Ishikawa (cell line): ENCODE measurements at regions not wholly inside any gene's neighbourhood (a gene's known extent, or its start where the extent isn't known, plus 50 kb on each side); places are given as distances from the start of the nearest gene placed in this dataset.

Source experiments
- CEBPB ChIP-seq: IDR thresholded peaks from 2 replicates; pipeline ENCODE4 v1.6.1; 2012
- CREB1 ChIP-seq: IDR thresholded peaks from 2 replicates; pipeline ENCODE4 v1.6.1; 2012; ENCODE audit warnings: low read depth
- EGR1 ChIP-seq: IDR thresholded peaks from 2 replicates; pipeline ENCODE4 v1.6.1; 2012
- EP300 ChIP-seq: IDR thresholded peaks from 2 replicates; pipeline ENCODE4 v1.6.1; 2012; ENCODE audit warnings: borderline replicate concordance
- FOXM1 ChIP-seq: IDR thresholded peaks from 2 replicates; pipeline ENCODE4 v1.6.1; 2012; ENCODE audit warnings: low read depth, borderline replicate concordance
- MAX ChIP-seq: IDR thresholded peaks from 2 replicates; pipeline ENCODE4 v1.6.1; 2012
- NFIC ChIP-seq: IDR thresholded peaks from 2 replicates; pipeline ENCODE4 v1.6.1; 2012
- RAD21 ChIP-seq: IDR thresholded peaks from 2 replicates; pipeline ENCODE4 v1.6.1; 2012; ENCODE audit warnings: low read depth
- REST ChIP-seq: IDR thresholded peaks from 2 replicates; pipeline ENCODE4 v1.6.1; 2012; ENCODE audit warnings: low read depth, mild to moderate bottlenecking
- TAF1 ChIP-seq: IDR thresholded peaks from 2 replicates; pipeline ENCODE4 v1.6.1; 2012; ENCODE audit warnings: low read depth, mild to moderate bottlenecking
- TCF12 ChIP-seq: IDR thresholded peaks from 2 replicates; pipeline ENCODE4 v1.6.1; 2012; ENCODE audit warnings: low read depth
- TEAD4 ChIP-seq: IDR thresholded peaks from 2 replicates; pipeline ENCODE4 v1.6.1; 2012
- USF1 ChIP-seq: IDR thresholded peaks from 2 replicates; pipeline ENCODE4 v1.6.1; 2012
- YY1 ChIP-seq: IDR thresholded peaks from 2 replicates; pipeline ENCODE4 v1.6.1; 2012; ENCODE audit warnings: low read depth
- ZBTB7A ChIP-seq: IDR thresholded peaks from 2 replicates; pipeline ENCODE4 v1.6.1; 2012; ENCODE audit warnings: low read depth

GRCh38 chr18:29328932-29329331, 1152.0 kb upstream of the CDH2 start:
- TF ChIP-seq EP300, result no peak
- TF ChIP-seq REST, result no peak
- TF ChIP-seq TCF12, result no peak
- TF ChIP-seq ZBTB7A, result no peak
- no peak for TF ChIP-seq RAD21
- no peak for TF ChIP-seq CREB1
- no peak for TF ChIP-seq MAX
- TF ChIP-seq NFIC, result no peak
- no peak for TF ChIP-seq YY1
- no peak for TF ChIP-seq FOXM1
- TF ChIP-seq TAF1, result no peak
- TF ChIP-seq USF1, result no peak
- no peak for TF ChIP-seq EGR1
- TF ChIP-seq CEBPB, result no peak
- no peak for TF ChIP-seq TEAD4

GRCh38 chr18:29326214-29326613, 1149.3 kb upstream of the CDH2 start:
- TF ChIP-seq RAD21 (no peak), EP300 (no peak), ZBTB7A (no peak), TAF1 (no peak)

GRCh38 chr18:29321561-29321960, 1144.6 kb upstream of the CDH2 start:
- no peak for TF ChIP-seq CEBPB
- no peak for TF ChIP-seq ZBTB7A
- TF ChIP-seq TAF1, result no peak
- TF ChIP-seq TEAD4, result no peak
- no peak for TF ChIP-seq MAX
- TF ChIP-seq REST, result no peak
- TF ChIP-seq USF1, result no peak
- TF ChIP-seq RAD21, result no peak

- no peak for TF ChIP-seq REST
- no peak for TF ChIP-seq FOXM1
- no peak for TF ChIP-seq ZBTB7A
- TF ChIP-seq TCF12, result no peak
- no peak for TF ChIP-seq CREB1
These were observed 1136.4 kb upstream of the CDH2 start for GRCh38 chr18:29313312-29313711.

- TF ChIP-seq TCF12 (no peak), FOXM1 (no peak), YY1 (no peak), EGR1 (no peak), CEBPB (no peak), RAD21 (no peak), NFIC (no peak), TAF1 (no peak), TEAD4 (no peak), ZBTB7A (no peak), CREB1 (no peak), USF1 (no peak), EP300 (no peak), REST (no peak), MAX (no peak)
These were observed 1134.7 kb upstream of the CDH2 start for GRCh38 chr18:29311580-29311979.
